GDM1 (cell line): ENCODE measurements at regions not wholly inside any gene's neighbourhood (a gene's known extent, or its start where the extent isn't known, plus 50 kb on each side); places are given as distances from the start of the nearest gene placed in this dataset.
A peak's percentile ranks its signal among the peaks of the same experiment; 100 is the strongest.

Experiments
- DNase-seq: peaks from one replicate; lab custom pipeline; 2025; lab: John Stamatoyannopoulos, UW

DNA sequence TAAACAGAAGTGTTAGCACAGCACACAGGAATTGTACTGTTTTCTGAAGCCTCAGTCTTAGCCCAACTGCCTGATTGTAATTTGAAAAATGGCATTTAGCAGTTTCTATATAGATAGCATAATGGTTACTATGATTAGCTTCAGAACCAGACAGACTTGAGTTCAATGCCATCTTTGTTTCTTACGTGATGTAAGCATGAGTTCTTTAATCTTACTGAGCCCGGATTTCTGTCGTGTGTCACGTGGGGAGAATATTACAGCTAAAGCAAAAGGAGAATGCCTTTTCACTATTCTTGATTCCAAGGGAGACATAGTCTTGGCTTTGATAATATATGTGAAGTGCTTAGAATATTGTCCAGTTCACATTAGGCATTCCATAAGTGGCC lies 407.3 kb downstream of the STIM2 start:
- DNase-seq = no peak

DNA sequence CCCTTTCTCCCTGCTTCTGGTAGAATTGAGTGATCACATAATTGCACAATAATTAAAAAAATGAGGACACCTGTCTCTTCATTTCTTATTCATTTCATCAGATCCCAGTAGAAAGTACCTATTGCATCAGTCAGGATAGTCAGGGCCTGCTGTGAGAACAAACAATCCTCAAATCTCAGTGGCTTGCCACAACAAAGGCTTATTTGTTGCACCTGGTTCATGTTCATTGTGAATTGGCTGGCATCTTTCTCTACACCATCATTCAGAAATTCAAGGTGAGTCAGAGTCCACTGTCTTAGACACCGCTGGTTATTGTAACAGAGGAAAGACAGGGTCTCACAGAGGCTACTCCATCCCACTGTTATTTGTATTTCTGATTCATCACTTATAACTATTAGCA lies 409.8 kb downstream of the STIM2 start:
- DNase-seq = no peak

- no peak for DNase-seq
Observed at GRCh38 chr4:27271555-27271954, 410.9 kb downstream of the STIM2 start.

DNA sequence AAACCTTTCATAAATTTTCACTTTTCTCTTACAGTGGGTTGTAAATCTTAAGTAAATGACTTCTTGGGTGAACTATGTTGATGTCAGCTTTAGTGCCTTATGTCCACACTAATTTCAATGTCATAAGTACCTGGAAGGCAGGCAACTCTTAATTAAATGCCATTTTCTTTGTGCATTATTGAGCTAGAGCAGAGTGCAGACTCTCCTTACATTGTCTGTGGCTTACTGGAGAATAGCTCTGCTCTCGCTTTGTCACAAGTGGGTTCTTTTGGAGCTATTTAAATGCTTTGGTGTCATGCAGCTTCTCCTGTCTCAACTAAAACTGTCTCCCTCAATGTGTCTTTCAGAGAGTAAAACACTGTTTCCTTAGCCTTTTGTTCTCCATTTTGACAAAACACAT lies 411.6 kb downstream of the STIM2 start:
- no peak for DNase-seq

DNA sequence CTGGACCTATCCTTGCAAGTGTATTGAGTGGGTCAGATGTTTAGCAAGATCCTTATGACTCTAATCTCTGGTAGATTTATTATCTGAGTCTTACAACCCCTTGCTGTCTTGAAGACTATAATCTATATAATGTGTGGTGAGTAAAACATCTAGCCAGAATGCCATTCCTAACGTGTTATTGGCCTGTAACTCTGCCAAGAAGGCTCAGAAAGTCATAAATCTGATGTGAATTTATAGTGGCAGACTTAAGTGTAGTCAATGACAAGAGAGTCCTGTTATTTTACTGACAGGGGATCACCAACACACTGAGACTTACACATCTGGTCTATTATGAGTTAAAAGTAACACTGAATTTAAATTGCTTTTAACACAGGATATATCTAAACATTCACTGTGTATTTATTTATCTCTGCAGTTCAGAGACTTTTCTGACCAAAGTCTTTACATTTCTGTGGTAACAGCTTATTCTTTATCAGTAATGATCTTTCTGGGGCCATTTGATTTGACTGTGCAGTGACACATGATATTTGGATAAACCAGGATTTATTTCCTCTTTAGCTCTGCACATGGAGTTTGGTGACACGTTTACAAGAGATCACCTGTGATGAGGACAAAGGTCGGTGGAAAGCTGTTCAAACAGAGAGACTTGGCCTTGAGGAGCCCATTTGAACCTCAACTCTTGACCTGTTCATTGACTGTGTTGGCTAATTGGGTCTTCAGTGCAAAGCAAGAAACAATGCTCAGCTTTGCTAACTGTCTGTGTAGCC lies 415.8 kb downstream of the STIM2 start:
- DNase-seq = no peak

DNA sequence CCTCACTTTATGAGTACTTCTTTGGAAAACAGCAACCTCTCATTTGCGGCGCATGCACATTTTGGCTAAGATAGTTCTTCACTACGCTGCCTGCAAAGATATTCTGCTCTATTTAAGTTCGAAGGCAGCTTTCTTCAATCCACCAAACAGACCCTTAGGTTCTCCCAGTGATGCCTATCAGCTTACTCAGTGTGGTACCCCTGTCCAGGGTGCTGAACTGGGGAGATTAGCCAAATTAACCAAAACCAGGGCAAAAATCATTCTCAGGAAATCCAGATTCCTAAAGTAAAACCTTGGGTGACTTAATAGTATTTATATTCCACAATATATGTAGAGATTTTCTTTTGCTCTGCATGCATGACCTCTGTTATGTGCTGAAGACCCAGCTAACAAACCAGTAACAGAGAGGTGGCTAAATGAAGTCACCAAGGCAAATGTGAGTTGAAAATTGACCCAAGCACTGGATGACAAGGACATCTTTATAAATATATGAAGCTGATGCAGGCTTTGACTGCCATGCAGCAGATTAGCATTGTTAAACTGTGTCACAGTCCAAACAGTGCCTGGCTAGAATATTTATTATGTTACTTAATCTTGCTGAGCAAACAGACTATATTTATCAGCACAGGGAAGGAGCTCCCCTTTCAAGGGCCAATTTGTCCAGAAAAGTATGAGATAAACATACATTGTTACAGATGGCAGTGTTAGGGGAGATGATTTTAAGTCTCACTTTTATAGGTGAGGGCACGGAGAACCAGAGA lies 418.2 kb downstream of the STIM2 start:
- no peak for DNase-seq

DNA sequence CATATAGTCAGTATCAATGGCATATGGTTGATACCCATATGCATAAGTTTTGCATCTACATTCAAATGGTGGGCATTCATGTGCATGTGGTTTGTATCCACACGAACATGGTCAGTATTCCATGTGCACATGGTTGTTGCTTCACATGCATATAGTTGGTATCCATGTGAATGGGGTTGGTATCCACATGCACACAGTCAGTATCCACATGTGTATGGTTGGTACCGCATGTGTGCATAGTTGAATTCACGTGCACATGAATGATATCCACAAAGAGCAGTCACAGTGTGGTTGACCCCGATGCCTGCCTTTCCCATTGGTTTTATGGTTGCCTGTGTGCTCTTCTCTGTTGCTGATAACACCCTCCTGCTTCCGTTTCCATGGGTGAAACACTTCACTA lies 427.9 kb downstream of the STIM2 start:
- no peak for DNase-seq

GRCh38 chr4:27289704-27290103 lies 429.1 kb downstream of the STIM2 start:
- no peak for DNase-seq

DNA sequence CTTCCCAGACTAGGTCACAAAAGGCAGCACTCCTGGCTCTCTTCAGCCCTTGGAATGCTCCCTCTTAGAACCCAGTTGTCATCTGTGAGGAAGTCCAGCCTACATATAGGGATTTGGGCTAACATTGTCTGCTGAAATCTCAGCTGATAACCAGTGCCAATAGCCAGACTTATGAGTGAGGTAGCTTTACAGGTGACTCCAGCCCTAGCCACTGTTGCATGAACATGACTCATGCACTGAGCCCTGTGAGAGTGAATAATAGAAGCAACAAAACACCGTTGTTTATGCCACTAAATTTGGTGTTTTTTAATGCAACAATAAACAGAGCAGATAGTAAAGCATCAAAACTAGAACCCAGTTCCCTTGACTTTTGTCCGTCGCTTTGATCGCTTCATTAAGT lies 433.2 kb downstream of the STIM2 start:
- no peak for DNase-seq

- DNase-seq = no peak
Observed at GRCh38 chr4:27304751-27305150, 444.1 kb downstream of the STIM2 start.

- no peak for DNase-seq
Observed at GRCh38 chr4:27305246-27305645, 444.6 kb downstream of the STIM2 start.

DNA sequence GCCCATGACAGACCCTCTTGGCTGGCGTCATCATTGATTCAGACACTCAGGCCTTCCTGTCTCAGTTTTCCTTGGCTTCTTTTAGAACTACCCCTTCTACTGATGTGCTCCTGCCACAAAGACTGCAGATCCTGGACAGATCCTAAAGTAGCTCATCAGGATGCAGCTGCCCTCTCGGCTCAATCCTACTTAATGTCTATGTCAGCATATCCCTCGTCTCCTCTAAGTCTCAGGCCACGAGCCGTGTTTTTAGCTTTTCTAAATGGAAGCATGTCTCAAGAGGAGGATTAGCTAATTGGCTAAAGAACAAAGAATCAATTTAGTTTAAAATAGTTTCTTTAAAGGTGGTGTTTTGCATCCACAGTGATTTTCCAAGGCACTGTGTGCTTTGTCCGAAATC lies 447.7 kb downstream of the STIM2 start:
- DNase-seq = no peak

DNA sequence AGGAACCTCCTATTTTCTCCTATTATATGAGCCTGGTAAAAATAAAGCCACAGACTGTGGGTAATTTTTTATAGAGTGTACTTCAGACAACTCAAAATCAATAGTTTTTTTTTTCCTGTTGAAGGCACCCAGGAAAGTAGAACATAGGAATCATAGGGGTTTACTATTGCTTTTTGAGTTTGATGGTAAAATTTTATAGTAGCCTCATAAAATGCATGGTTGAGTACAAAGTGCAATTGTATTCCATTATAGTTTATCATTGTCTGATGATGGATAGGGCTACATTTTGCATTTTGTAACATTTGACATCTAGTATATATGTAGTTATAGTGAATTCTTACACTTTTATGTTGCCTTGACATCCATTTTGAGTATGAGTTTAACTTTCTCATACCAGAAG lies 455.0 kb downstream of the STIM2 start:
- no peak for DNase-seq

GRCh38 chr4:27316176-27316575 lies 455.5 kb downstream of the STIM2 start:
- no peak for DNase-seq

DNA sequence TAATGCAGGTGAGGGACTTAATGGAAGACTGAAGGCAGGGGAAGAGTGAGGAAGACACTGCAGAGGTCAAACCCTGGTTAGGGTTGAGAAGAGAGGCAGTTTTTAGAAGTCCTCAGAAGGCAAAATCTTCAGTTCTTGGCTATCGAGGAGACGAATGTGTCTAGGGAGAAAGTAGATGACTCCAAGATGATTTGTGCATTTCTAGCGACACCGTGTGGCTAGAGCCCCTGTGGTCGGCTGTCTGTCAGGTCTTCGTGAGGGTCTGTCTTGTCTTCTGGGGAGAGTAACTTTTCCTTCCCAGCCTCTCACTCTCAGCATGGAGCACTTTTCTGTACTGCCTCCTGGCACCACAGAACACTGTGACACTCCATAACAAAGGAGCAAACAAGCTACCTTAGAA lies 458.1 kb downstream of the STIM2 start:
- peak; percentile 40 for DNase-seq

GRCh38 chr4:27326991-27327390 lies 466.4 kb downstream of the STIM2 start:
- DNase-seq = no peak

- no peak for DNase-seq
Observed at GRCh38 chr4:27327421-27328181, 467.0 kb downstream of the STIM2 start.

DNA sequence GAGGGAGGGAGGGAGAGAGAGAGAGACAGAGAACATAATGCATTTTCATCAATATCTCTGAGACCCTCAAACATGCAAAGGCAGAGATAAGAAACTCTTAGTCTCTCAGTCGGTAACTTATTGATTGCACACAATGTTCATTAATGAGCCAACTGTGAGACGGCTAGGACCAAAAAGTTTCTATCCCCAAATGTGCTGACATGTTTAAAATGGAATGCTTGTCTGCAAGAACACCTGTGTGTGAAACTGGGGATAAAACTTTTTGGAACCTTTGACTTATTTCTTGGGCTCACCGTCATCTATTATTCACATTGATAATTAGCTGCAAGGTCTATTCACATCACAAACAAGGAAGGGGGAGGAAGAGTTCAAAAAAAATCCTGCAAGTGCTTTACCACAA lies 477.9 kb downstream of the STIM2 start:
- DNase-seq = no peak

GRCh38 chr4:27343411-27343810 lies 482.8 kb downstream of the STIM2 start:
- no peak for DNase-seq

- DNase-seq = no peak
Observed at GRCh38 chr4:27350161-27350560, 489.5 kb downstream of the STIM2 start.

DNA sequence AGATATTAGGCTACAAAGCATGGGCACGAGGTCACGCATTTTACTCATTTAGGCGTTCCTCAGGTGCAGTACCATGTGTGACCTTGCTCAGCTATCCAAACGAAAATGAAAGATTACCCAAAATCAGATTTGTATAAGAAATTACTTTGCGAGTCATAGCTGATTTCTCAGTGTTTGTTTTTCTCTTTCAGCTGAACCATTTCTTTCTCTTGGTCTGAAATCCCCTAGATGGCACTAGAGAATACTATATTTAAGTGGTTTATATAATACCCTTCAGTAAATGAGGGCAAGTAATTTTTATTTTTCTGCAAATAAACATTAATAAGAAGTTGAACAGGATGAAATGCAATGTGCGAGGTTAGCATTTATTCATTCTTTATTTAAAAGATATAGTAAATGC lies 496.6 kb downstream of the STIM2 start:
- no peak for DNase-seq

- DNase-seq = no peak
Observed at GRCh38 chr4:27358269-27358668, 497.6 kb downstream of the STIM2 start.

DNA sequence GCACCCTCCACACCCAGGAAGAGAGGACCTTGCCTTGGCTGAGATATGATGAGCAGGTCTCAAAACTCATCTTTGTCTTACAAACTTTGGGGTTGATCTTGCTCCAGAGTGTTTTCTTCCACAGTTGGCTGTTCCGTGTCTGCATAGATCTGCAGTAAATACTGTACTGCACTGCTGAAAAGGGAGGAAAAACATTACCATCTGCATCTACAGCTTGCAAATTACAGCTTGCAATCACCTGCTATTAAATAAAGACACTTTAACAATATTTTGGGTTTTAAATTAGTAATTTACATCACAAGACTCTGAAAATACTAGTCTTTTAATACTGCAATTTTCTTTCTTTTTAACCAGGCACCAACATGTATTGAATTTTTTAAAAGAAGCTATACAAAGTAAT lies 499.5 kb downstream of the STIM2 start:
- DNase-seq = no peak
